Nucleus accumbens (tissue), 56 donors: ENCODE measurements at regions not wholly inside any gene's neighbourhood (a gene's known extent, or its start where the extent isn't known, plus 50 kb on each side); places are given as distances from the start of the nearest gene placed in this dataset.
A peak's percentile ranks its signal among the peaks of the same experiment; 100 is the strongest.

Source experiments
- DNase-seq, 56 donors: peaks; one replicate each; lab custom pipeline; 2025; lab: John Stamatoyannopoulos, UW

DNA sequence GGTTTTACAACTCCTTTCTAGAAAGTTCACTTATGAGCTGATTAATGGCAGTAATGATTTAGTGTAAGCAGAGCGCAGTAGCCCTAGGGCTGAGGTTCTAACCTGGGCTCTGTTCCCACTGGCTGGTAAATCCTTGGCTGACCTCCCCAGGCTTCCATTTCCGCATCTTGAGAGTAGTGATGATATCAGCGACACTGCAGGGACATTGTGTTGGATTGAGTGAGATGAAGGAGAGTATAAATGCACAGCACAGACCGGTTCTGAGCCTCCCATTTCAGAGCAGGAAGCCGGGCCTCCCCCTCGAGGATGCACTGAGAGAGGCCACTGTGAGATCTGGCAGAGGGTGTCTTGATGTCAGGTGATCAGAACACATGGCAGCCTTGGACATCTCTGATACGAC lies 477.2 kb upstream of the SULF2 start:
- DNase-seq = no peak

DNA sequence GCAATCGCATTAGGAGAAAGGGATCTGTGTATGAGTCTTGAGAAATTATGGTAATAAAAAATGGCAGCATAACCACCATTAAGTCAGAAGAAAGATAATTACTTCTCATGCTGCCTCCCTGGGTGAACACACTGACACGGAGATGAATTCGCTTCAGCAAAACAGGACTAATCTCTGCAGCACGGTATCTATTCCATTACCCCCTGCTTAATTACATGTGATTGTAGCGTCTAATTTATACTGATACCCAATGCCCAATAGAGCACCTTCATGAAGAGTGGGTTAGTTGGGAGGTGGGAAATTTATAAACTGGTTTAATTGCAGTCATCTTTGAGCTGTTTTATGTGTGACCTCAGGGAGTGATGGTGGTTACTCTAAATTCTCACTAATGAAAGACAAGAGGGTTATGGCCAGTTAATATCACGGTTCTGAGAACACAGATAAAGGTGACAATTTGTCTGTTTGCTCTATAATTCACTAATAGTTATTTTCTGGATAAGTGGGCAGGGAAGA lies 476.2 kb upstream of the SULF2 start:
- no peak for DNase-seq

DNA sequence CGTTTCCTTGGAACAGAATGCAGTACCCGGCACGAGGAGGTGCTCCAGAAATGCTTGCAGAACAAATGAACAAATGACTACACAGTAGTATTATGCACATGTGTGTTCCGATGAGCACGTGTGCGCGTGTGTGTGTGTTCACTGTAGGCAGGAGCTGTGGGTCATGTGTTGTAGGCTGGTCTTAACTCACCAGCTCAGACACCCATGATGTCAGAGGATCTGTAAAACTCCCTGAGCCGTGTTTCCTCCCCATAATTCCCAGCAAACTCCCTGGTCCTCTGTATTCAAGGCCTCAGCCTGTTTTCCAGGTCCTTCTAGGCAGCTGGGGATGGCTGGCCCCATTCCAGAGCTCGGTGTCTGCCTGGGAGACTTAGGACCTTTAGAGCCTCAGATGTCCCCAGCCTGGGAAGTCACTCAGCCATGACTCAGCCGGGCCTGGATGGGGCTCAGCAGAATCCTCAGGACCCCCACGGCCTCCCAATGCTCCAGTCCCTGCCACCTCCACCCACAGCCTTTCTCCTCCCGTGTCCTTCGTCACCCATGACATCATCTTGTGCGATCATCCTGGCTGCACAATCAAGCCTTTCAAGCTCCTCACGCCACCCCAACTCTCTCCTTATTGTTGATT lies 475.0 kb upstream of the SULF2 start:
- peak in 30 of 56 donors; percentile 6 to 86 (median 30) for DNase-seq

DNA sequence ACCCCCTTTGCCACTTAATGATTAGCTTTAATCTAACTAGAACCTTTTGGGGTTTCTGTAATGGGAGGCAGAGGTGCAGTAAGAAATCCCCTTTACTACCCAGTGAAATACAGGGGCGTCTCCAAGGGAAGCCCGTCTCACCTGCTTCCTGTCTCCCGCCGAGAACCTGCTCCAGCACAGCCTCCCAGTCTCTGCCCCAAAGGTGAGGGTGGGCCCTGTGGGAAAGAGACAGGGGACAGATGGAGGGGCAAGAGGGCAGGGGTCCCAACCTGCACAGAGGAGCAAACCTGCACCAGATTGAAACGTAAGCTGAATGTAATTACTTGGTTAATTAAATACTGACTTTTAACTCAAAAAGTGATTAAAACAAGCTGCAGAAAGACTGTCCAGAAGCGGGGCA lies 474.2 kb upstream of the SULF2 start:
- no peak for DNase-seq

DNA sequence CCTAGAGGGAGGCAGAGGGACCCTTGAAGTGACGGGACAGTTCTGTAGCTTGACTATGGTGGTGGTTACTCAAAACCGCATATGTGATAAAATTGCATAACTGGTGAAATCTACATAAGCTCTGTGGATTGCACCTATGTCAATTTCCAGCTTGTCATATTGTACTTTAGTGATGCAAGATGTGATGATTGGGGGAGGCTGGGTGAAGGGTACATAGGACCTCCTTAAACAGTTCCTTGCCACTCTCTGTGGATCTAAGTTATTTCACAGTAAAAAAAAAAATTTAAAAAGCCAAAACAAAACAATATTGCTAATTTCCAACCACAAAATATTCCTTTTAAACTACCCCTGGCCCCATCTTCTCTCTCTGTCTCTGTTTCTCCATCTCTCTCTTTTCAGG lies 472.6 kb upstream of the SULF2 start:
- no peak for DNase-seq

DNA sequence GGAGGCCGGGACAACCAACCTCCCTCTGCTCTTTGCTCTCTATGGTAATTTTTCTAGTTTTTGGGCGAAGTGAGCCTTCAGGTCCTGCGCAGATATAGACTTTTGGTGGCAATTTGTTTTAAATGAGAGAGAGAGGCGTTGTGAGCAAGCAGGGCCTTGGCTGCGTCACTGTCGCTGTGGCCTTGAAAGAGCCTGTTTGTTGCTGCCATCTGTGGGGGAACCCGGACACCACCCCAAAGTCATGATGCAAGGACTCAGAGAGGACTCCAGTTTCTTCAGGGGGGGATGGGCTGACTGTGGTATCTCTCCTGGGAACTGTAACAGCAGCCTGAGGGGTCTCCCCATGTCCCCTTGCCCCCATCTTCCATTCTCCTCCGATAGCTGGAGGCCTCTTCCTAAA lies 462.7 kb upstream of the SULF2 start:
- DNase-seq = peak in 3 of 56 donors; percentile 8 to 20 (median 9)

DNA sequence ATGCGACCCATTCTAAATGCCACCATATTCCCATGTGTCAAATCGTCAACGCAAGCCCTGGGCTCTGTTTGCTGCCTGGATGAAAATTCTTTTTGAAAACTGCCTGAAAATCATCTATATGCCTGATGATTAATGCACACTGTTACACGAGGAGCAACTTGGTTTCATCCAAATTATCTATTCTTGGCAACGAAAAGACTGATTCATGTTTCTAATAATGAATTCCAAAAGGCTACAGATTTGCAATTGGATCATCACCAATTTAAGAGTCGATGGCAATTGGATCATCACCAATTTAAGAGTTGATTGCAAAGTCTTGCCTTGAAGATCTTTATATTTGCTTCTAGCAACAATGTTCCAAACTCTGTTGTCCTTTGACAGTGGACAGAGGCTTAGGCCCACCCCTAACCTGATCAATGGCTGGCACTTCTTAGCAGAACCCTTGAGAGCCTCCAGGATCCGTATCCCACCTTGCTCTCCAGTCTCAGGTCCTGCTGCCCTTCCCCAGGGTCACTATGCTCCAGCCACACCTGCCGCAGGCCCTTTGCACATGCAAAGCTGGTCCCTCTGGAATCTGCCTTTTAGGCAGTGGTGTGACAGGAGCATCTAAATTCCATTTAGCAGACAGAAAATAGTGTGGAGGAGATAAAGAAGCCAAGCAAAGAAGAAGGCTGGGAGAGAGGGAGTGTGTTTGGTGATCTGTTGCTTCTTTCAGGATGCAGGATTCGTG lies 460.9 kb upstream of the SULF2 start:
- DNase-seq = peak in 1 of 56 donors; percentile 27

DNA sequence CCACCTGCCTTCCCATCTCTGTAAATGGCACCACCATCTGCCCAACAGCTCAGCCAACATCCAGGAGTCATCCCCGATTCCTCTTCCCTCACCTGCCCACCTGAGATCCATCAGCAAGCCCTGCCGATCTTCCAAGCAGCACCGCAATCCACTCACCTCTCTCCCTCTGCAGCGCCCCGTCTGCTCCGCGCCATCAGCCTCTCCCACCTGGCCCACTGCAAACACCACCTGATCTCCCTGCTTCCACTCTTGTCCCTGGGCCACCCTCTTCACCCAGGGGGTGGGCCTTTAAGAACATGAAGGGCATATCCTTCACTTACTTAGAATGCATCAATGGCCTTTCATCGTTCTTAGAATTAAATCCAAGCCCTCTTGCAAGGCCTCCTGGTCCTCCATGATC lies 457.3 kb upstream of the SULF2 start:
- no peak for DNase-seq

DNA sequence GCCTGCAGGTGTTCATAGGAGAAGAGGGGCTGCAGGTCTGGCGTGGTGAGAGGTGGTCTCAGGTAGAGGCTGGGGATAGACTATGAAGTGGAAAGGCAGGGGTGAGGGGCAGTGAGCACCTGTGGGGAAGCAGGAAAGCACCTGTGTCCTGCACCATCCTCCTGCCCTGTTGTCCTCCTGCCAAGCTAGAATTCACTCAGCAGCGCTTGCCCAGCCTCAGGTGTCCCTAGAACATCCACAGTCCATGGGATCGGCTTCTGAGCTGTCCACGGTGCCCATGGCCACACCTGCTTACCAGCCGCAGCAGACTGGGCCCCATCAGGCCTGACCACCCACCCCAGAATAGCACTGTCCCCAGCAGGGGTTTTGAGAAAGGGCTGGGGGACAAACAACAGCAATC lies 456.2 kb upstream of the SULF2 start:
- no peak for DNase-seq

DNA sequence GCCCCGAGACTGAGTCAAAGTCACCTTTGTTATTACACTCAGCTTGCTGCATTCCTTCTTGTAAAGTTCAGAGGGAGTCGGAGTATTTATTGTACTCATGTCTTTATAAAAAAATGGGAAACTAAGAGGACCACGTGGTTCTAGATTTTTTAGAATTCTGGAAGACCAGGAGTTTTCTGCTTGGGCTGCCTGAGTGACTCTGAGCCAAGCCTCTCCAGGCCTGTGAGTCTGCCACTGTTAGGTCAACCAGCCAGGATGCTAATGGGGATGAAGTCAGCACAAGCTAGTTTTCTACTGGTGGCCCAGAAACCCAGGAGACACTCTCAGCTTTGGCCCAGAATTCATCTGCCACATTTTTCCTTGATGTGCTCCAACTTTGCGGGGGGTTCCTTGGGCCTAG lies 453.5 kb upstream of the SULF2 start:
- peak in 8 of 56 donors; percentile 5 to 28 (median 14) for DNase-seq

DNA sequence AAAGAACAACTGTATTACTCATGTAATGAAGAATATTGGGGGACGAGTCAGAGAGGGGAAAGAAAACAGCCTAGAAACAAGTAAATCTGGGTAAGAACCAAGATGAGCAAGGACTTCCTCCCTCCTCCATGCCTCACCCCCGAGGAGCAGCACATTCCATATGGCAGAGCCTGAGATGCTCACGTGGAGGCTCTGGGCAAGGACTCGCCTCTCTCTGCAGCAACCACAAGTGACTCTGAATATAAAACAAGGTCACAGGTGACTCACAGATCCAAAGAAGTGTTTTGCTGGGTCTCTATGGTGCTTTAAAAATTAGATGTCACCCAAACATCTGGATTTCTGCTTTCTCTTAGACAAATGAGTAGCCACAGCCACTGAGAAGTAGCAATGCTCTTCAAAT lies 453.0 kb upstream of the SULF2 start:
- no peak for DNase-seq

DNA sequence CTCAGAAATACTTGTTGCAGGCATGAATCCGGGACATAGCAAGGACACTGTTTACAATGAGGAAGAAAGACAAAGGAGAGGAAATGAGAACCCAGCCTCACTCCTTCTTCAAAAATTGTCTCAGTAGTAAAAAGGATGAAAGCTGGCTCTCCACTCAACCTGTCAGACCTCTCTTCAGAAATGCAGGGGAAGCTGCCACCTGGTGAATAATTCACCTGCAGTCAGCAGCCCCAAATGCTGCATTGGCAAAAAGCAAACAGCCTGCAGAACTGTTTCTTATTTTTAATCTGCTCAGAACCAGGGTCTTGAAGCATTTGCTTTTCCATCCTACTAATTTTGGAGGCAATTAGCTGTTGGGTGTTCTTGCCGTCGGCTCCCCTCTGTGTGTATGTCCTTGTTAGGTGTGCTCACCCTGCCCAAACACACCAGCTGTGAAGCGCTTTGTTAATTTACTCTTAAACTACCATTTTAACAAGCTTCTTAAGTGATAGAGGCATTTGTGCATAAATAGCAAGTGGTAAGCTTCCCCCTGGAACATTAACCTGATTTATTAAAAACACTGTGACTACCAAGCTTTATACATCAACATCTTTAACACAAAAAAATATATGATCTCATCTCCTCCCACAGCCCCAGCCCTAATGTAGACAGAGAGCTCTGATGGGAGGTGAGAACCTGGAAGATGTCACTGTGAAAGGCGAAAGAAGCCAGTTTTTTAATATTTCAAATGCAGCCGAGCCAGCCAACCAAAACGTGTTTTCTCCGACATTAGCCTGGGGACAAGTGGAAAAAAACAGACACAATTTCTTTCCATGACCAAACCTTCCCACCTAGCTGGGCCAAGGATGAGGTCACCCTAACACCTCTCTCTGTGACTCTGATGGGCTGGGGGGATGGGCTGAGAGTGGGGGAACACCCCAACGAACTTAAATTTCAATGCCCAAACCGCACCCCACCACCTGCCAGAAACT lies 451.0 kb upstream of the SULF2 start:
- peak in 4 of 56 donors; percentile 9 to 18 (median 12) for DNase-seq

DNA sequence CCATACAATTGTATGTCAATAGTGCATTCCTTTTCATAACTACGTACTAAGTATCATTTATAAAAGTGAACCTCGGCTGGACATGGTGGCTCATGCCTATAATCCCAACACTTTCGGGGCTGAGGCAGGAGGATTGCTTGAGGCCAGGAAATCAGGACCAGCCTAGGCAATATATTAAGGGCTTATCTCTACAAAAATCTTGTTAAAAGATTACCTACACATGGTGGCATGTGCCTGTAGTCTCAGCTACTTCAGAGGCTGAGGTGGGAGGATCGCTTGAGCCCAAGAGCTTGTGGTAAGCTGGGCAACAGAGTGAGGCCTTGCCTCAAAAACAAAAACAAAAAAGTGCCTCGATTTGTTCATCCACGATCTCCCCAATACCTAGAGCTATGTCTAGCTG lies 449.7 kb upstream of the SULF2 start:
- DNase-seq = no peak

DNA sequence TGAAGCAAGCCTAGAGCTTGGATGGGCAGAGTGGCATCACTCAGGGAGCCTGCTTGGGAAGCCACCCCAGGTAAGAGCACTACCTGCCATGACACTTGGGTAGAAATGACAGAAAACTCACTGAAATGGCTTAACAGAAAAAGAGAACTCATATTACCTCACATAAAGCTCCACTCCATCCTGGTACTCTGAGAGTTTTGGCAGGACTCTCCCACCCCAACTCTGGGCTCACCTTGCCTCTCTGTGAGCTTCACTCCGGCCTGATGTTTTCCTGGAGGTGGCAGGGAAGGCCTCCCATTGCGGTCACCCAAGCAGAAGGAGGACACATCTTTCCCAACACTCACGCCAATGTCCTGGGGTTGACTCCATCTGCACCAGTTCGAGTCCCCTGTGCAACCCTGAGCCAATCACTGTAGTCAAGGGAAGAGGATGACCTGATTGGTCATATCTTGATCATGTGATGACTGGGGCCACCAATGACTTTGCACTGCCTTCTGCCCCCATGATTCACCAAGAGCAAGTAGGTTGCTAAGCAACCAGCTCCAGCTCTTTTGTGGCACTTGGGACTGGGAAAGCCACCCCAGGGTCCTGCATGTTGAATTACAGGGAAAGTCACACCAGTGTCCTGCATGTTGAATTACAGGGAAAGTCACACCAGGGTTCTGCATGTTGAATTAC lies 446.1 kb upstream of the SULF2 start:
- DNase-seq = no peak

DNA sequence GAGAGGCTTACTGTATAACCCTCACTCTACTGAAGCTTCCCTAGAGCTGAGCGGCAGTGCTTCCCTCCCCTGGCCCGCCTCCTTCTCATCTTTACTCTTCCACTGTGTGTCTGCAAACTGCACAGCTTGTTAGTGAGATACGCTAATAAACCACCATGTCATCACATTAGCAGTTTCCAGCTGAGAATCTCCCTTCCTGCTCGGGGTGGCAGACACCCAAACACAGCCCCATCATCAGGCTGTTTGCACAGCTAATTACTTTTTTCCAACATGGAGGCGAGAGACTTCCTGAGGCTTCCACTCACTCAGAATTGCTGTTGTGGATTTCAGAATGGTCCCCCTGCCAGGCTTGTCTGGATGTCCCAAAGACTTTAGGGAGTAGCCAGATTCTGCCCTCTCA lies 444.9 kb upstream of the SULF2 start:
- no peak for DNase-seq

DNA sequence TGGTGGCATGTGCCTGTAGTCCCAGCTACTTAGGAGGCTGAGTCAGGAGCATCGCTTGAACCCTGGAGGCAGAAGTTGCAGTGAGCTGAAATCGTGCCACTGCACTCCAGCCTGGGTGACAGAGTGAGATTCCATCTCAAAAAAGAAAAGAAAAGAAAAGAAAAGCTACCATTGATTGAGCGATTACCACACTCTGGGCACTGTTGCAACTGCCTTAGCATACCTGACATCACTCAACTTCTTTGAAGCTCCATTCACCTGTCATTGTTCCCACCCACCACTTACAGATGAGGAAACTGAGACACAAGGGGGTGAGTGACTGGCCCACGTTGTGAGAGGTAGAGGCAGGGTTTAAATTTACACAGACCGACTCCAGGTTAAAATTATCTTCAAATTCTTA lies 442.1 kb upstream of the SULF2 start:
- DNase-seq = no peak

DNA sequence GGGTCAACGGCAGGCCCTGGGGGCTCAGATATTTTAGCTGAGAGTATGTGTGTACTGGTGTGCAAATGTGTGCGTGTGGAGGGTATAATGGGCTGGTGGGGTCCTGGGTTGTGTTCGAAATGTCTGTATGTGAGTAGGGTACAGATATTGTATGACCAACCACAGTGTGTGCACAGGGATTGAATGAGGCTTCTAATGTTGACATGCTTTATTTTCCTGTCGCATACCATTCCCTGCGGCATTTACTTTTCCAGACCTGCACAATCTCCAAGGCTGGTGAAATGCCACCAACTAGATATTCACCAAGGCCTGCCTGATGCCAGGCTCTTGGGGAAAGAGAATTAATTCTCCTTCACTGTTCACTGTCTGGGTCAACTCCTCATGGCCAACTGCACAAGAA lies 441.4 kb upstream of the SULF2 start:
- no peak for DNase-seq

DNA sequence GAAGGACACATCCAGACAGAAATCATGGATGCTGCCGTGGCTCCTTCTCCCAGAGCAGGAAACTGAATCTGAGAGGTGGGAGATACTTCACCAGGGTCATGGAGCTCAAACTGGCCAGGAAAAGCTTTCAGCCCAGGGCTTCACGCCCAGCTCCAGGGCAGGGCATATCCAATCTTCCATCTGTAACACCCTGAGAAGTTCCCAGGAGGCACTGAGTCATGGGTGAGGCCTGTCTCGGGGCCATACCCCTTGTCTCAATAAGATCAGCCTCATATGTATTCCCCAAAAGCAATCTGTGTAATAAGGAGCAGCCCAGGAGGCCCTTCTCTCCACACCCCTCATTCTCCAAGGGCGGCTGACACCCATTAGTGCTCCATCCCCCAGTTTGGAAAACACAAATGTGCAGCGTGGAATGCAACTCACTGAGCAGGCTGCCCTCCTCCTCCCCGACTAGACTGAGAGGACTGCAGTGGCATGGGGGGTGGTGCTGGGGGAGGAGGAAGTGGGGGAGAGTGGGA lies 439.3 kb upstream of the SULF2 start:
- no peak for DNase-seq

DNA sequence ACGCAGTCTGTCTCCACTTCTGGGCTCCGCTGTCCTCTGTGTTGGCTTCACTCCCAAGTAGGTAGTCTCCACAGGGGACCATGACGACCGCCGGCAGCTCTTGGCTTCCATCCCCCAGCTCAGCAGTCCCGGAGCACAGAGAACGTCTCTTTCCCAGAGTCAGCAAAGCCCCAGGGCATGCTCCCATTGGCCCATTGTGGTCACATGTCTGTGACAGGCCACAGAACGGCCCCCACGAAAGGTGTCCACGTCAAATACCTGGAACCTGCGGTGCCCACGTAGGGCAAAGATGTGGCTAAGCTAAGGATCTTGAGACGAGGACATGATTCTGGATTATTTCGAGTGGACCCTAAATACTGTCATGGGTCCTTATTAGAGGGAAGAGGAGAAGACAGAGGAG lies 438.4 kb upstream of the SULF2 start:
- DNase-seq = peak in 5 of 56 donors; percentile 5 to 37 (median 5)

DNA sequence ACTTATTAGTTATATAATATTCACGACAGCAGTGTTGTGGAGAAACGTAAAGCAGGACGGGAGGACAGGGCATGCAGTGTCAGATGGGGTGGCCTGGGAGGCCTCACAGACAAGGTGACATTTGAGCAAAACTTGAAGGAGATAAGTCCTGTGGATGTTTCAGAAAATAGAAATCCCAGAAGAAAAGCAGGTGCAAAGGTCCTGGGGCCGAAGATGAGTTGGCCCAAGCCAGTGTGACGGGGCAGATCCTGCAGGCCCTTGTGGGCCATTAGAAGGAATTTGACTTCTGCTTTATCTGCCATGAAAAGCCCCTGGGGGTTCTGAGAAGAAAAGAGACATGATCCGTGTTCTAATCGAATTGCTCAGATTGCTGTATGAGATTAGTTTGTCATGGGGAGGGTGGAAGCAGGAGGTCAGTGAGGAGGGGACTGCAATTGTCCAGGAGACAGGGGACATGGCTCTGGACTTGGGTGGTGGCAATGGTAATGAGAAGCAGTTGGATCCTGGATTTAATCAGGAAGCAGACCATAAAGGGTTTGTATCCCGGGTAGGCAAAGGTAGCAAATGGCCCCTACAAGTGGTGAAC lies 437.4 kb upstream of the SULF2 start:
- no peak for DNase-seq
